IMR-90 (cell line): ENCODE measurements at regions not wholly inside any gene's neighbourhood (a gene's known extent, or its start where the extent isn't known, plus 50 kb on each side); places are given as distances from the start of the nearest gene placed in this dataset.

Source experiments
- ATAC-seq: fragments of 200-7000 bp; cut with Tn5 transposase; 2 replicates; pipeline ENCODE4 v1.9.1; 2020; ENCODE audit warnings: low read depth, mild to moderate bottlenecking, moderate library complexity
- BruUV-seq: library from RNA; stranded (reverse); fragments of 400-500 nt; replicated peaks from 2 replicates; lab custom pipeline; 2021; lab: Mats Ljungman, UMichigan
- CTCF ChIA-PET: fragments of 300-600 bp; formaldehyde crosslinking; extraction: SDS; loops from one replicate; lab custom pipeline; 2021; ENCODE audit warnings: antibody characterized with exemption; lab: Yijun Ruan, JAX
- POLR2A ChIA-PET: fragments of 300-600 bp; sonication (Branson Sonifier 250); formaldehyde crosslinking; loops from one replicate; lab custom pipeline; 2022; ENCODE audit warnings: antibody characterized with exemption; ENCODE audit not compliant: unreplicated experiment; lab: Charles Lee
- DNase-seq: peaks from one replicate; pipeline ENCODE4 v3.0.0; 2013
- H2AFZ ChIP-seq: replicated peaks from 2 replicates; pipeline ENCODE3; 2013; ENCODE audit warnings: low read length, mild to moderate bottlenecking; ENCODE audit not compliant: poor library complexity
- H2AK5ac ChIP-seq: 2 replicates; pipeline ENCODE4 v1.6.1; 2013; ENCODE audit warnings: low read depth, low read length, inconsistent platforms
- H2AK9ac ChIP-seq: replicated peaks from 2 replicates; pipeline ENCODE3; 2013; ENCODE audit warnings: mild to moderate bottlenecking, low read depth, low read length, moderate library complexity; ENCODE audit not compliant: poor library complexity
- H2BK120ac ChIP-seq: 2 replicates; pipeline ENCODE4 v1.6.1; 2013; ENCODE audit warnings: low read depth, low read length, inconsistent platforms
- H2BK15ac ChIP-seq: 3 replicates; pipeline ENCODE4 v1.6.1; 2013; ENCODE audit warnings: low read depth, low read length, inconsistent platforms
- H2BK20ac ChIP-seq: 2 replicates; pipeline ENCODE4 v1.6.1; 2013; ENCODE audit warnings: low read depth, mild to moderate bottlenecking, inconsistent platforms, low read length, moderate library complexity
- H2BK5ac ChIP-seq: 2 replicates; pipeline ENCODE4 v1.6.1; 2013; ENCODE audit warnings: mild to moderate bottlenecking, low read depth, low read length, inconsistent platforms; ENCODE audit not compliant: poor library complexity, severe bottlenecking
- H3K14ac ChIP-seq: replicated peaks from 2 replicates; pipeline ENCODE4 v1.6.1; 2013; ENCODE audit warnings: low read depth, low read length, inconsistent platforms
- H3K18ac ChIP-seq: 2 replicates; pipeline ENCODE4 v1.6.1; 2013; ENCODE audit warnings: low read depth, low read length, control low read depth
- H3K23ac ChIP-seq: 2 replicates; pipeline ENCODE4 v1.6.1; 2013; ENCODE audit warnings: low read depth, low read length, inconsistent platforms
- H3K27ac ChIP-seq: 2 replicates; pipeline ENCODE4 v1.5.1; 2013; ENCODE audit warnings: mild to moderate bottlenecking, control low read depth, low read length; ENCODE audit not compliant: insufficient read depth
- H3K27me3 ChIP-seq: 2 replicates; pipeline ENCODE4 v1.6.1; 2013; ENCODE audit warnings: low read length; ENCODE audit not compliant: control insufficient read depth, insufficient read depth
- H3K36me3 ChIP-seq: 2 replicates; pipeline ENCODE4 v1.6.1; 2013; ENCODE audit warnings: low read length, mixed read lengths; ENCODE audit not compliant: control insufficient read depth, insufficient read depth
- H3K4ac ChIP-seq: 2 replicates; pipeline ENCODE4 v1.6.1; 2013; ENCODE audit warnings: low read depth, low read length, inconsistent platforms
- H3K4me1 ChIP-seq: 2 replicates; pipeline ENCODE4 v1.6.1; 2013; ENCODE audit warnings: low read length, mixed read lengths; ENCODE audit not compliant: control insufficient read depth, insufficient read depth
- H3K4me2 ChIP-seq: 2 replicates; pipeline ENCODE4 v1.6.1; 2013; ENCODE audit warnings: low read depth, mild to moderate bottlenecking, control low read depth, low read length, moderate library complexity
- H3K4me3 ChIP-seq: 2 replicates; pipeline ENCODE4 v1.5.1; 2013; ENCODE audit warnings: low read depth, mild to moderate bottlenecking, control low read depth, low read length, moderate library complexity; ENCODE audit not compliant: insufficient read depth
- H3K56ac ChIP-seq: 2 replicates; pipeline ENCODE4 v1.6.1; 2013; ENCODE audit warnings: low read length, inconsistent platforms; ENCODE audit not compliant: insufficient read depth; ENCODE audit errors: extremely low read depth
- H3K79me1 ChIP-seq, 2 experiments: 2 replicates each; pipeline ENCODE4 v1.6.1; 2013; ENCODE audit warnings: low read length in 2 of 2, inconsistent platforms in 1 of 2, low read depth in 1 of 2
- H3K9ac ChIP-seq: 2 replicates; pipeline ENCODE4 v1.6.1; 2013; ENCODE audit warnings: low read depth, low read length, control low read depth
- H3K9me1 ChIP-seq: 2 replicates; pipeline ENCODE4 v1.6.1; 2013; ENCODE audit warnings: low read length, inconsistent platforms; ENCODE audit not compliant: insufficient read depth
- H3K9me3 ChIP-seq: 2 replicates; pipeline ENCODE4 v1.6.1; 2013; ENCODE audit warnings: low read length; ENCODE audit not compliant: control insufficient read depth, insufficient read depth
- H4K20me1 ChIP-seq: 2 replicates; pipeline ENCODE4 v1.6.1; 2013; ENCODE audit warnings: low read length, inconsistent platforms; ENCODE audit not compliant: insufficient read depth
- H4K5ac ChIP-seq: 2 replicates; pipeline ENCODE4 v1.6.1; 2013; ENCODE audit warnings: mild to moderate bottlenecking, low read depth, low read length, control low read depth
- H4K8ac ChIP-seq, 2 experiments: 2 replicates each; pipeline ENCODE4 v1.6.1; 2013; ENCODE audit warnings: low read depth in 2 of 2, low read length in 2 of 2, control low read depth in 1 of 2, inconsistent platforms in 1 of 2
- H4K91ac ChIP-seq: 2 replicates; pipeline ENCODE4 v1.6.1; 2013; ENCODE audit warnings: low read depth, low read length, inconsistent platforms; ENCODE audit not compliant: insufficient read depth
- BHLHE40 ChIP-seq: fragments of 150-350 bp; IDR thresholded peaks from 2 replicates; pipeline ENCODE4 v1.6.1; 2016; ENCODE audit warnings: mild to moderate bottlenecking, low read depth, low read length
- CEBPB ChIP-seq: IDR thresholded peaks from 2 replicates; pipeline ENCODE4 v1.6.1; 2012; ENCODE audit warnings: low read depth, low read length, improper control_type of control experiment
- CHD1 ChIP-seq: IDR thresholded peaks from 2 replicates; pipeline ENCODE4 v1.6.1; 2012; ENCODE audit warnings: low read depth, low read length, improper control_type of control experiment
- ELK1 ChIP-seq: fragments of 150-350 bp; IDR thresholded peaks from 2 replicates; pipeline ENCODE4 v1.6.1; 2016; ENCODE audit warnings: low read depth, mild to moderate bottlenecking, low read length, moderate library complexity, borderline replicate concordance
- FOS ChIP-seq: fragments of 150-350 bp; IDR thresholded peaks from 2 replicates; pipeline ENCODE4 v1.6.1; 2016; ENCODE audit warnings: low read depth, low read length
- MAFK ChIP-seq: IDR thresholded peaks from 2 replicates; pipeline ENCODE4 v1.6.1; 2012; ENCODE audit warnings: low read depth, low read length, improper control_type of control experiment
- RCOR1 ChIP-seq: IDR thresholded peaks from 2 replicates; pipeline ENCODE4 v1.6.1; 2012; ENCODE audit warnings: mild to moderate bottlenecking, low read length, improper control_type of control experiment; ENCODE audit not compliant: insufficient replicate concordance
- RFX5 ChIP-seq: IDR thresholded peaks from 2 replicates; pipeline ENCODE4 v1.8.0; 2012; ENCODE audit warnings: low read depth, mild to moderate bottlenecking, low read length, moderate library complexity
- USF2 ChIP-seq: fragments of 150-350 bp; IDR thresholded peaks from 2 replicates; pipeline ENCODE4 v1.6.1; 2017; ENCODE audit warnings: mild to moderate bottlenecking, antibody characterized with exemption, low read length, low read depth
- whole genome bisulfite sequencing, 2 experiments: methylation state at CpG; one replicate each; pipeline versions ENCODE4 v1.1.5 to v1.1.7; 2013; ENCODE audit warnings: missing lambda C conversion rate in 2 of 2; ENCODE audit not compliant: insufficient read length in 1 of 2; ENCODE audit errors: extremely low coverage in 2 of 2; 5-methylcytosine and 5-hydroxymethylcytosine counted together
- dilution Hi-C: fragments of 300-500 bp; cut with HindIII; formaldehyde crosslinking; loops from one replicate; pipeline ENCODE4 v1.14.3; 2018; ENCODE audit warnings: low sequenced_read_pairs; ENCODE audit not compliant: unreplicated experiment
- in situ Hi-C: fragments of 300-500 bp; cut with MboI; formaldehyde crosslinking; loops from 3 replicates; pipeline ENCODE4 v1.14.3; 2019; ENCODE audit warnings: low sequenced_read_pairs, inconsistent platforms, mixed read lengths
- intact Hi-C: fragments of 100-400 bp; cut with micrococcal nuclease; formaldehyde crosslinking; loops from 2 replicates; pipeline ENCODE4 v1.10.0; 2022

- Histone ChIP-seq H3K79me1 (no peaks in the 10 kb centered on the region), H3K9ac (no peak overlapping the region), H4K5ac (no peak overlapping the region), H2AK5ac (no peak overlapping the region), H4K20me1 (no peaks in the 10 kb centered on the region), H4K91ac (no peak overlapping the region), H2BK5ac (no peak overlapping the region), H3K4me3 (no peak overlapping the region), H2AFZ (no peak overlapping the region), H3K4me2 (no peak overlapping the region), H3K36me3 (no peaks in the 10 kb centered on the region), H3K23ac (no peak overlapping the region), H2AK9ac (no peak overlapping the region), H3K56ac (no peak overlapping the region), H3K14ac (no peak overlapping the region), H3K27me3 (no peaks in the 10 kb centered on the region), H4K8ac (no peak overlapping the region), H2BK120ac (no peak overlapping the region), H3K27ac (no peak overlapping the region), H3K18ac (no peak overlapping the region), H2BK20ac (no peak overlapping the region), H3K9me3 (no peaks in the 10 kb centered on the region), H3K4me1 (no peaks in the 10 kb centered on the region), H3K9me1 (no peaks in the 10 kb centered on the region), H2BK15ac (no peak overlapping the region), H3K4ac (no peak overlapping the region)
- DNase-seq: no peak
- TF ChIP-seq FOS (no peak), CEBPB (no peak), CHD1 (no peak), ELK1 (no peak), RFX5 (no peak), USF2 (no peak), RCOR1 (no peak), MAFK (no peak), BHLHE40 (no peak)
- no TSS peak for BruUV-seq
- no peak for ATAC-seq
- in situ Hi-C loops: no loop called here
- intact Hi-C loops: no loop called here
- dilution Hi-C loops: no loop called here
- WGBS, 2 experiments: no CpG with 5 or more reads among the region's 4 CpGs
- POLR2A ChIA-PET: no interaction called here
- CTCF ChIA-PET: no interaction called here
Measured at GRCh38 chr2:176727696-176728095, 458.5 kb downstream of the MTX2 start.
